HS-27A (cell line): ENCODE measurements at regions not wholly inside any gene's neighbourhood (a gene's known extent, or its start where the extent isn't known, plus 50 kb on each side); places are given as distances from the start of the nearest gene placed in this dataset.
A peak's percentile ranks its signal among the peaks of the same experiment; 100 is the strongest.
"Not testable (repeated sequence)": the region's sequence is repeated elsewhere in the genome, so short reads cannot be mapped to it uniquely, and the experiment has no call there.

Experiments used
- DNase-seq: peaks from one replicate; pipeline ENCODE4 v3.0.0-alpha.2; 2012; ENCODE audit warnings: low read depth, missing footprints

DNA sequence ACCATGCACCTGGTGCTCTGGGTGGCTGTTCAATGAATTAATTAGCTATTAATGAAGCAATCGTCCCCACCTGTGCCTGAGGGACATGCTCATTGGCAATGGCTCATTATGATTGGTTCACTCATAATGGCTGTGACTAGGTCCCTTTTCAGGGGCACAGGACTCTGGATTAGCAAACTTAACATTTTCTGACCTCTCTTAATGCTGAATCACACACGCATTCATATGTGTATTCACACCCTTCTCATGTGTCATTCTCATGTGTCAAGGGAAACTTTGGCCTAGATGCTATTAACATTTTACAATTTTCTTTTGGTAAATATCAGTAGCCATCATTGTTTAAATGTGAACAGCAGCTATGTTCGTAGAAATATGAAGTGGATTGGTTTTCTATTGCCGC lies 98.9 kb upstream of the PMAIP1 start:
- DNase-seq: no peak

DNA sequence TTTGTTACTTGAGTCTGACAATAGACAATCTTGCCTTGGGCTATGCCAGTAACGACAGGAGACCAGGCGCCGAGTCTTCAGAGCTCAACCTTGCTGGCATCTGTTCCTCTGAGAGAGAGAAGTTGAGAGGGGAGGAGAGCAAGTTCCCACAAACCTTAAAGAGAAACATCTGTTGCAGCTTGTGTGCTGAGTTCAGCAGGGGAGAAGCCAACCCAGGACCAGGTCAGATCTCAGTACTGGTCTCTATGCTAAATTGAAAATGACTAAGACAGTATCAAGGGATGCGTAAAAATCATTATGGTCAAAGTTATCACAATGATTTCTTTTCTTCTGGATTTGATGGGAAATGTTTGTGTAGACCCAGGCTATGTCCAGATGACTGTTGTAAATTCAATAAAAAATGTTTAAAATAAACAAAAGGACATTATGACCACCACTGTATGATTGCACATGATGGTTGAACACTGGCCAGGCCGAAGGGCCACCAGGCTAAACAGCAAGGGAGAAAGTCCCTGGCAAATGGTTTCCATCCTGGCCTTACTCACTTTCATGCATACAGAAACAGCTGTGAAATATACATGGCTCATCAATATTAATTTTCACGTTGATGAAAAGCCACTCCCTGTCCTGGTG lies 100.3 kb upstream of the PMAIP1 start:
- no peak for DNase-seq

DNA sequence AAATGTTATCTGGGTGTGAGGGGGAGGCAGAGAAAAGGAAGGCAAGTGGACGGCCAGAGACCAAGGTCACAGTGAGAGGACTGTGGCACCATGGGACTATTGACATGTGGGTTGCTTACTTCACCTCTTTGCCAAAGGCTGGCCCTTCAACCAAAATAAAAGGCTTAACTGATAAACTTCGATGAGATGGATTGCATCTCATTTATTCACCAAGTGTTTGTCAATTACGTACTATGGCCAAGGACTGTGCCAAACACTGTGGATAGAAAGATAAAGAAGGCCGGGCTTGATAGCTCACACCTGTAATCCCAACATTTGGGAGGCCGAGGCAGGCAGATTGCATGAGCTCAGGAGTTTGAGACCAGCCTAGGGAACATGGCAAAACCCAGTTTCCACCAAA lies 98.7 kb upstream of the CCBE1 start:
- no peak for DNase-seq

DNA sequence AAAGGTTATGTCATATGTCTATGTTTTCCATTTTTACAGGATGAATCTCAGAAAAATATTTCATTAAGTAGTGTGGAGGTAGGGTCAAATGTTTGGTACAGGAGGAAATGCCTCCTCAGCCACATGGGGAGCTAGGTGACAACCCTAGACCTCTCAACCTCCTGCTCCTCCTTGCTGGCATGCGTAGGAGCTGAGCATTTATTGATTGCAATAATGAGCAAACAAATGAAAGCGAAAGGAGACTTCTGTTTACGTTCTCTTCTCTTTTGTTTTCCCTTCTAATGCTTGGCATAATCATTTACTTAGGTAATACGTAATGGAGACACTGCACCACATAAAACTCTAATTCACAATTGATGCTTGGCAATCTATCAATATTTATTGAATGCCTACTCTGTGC lies 95.1 kb upstream of the CCBE1 start:
- no peak for DNase-seq

DNA sequence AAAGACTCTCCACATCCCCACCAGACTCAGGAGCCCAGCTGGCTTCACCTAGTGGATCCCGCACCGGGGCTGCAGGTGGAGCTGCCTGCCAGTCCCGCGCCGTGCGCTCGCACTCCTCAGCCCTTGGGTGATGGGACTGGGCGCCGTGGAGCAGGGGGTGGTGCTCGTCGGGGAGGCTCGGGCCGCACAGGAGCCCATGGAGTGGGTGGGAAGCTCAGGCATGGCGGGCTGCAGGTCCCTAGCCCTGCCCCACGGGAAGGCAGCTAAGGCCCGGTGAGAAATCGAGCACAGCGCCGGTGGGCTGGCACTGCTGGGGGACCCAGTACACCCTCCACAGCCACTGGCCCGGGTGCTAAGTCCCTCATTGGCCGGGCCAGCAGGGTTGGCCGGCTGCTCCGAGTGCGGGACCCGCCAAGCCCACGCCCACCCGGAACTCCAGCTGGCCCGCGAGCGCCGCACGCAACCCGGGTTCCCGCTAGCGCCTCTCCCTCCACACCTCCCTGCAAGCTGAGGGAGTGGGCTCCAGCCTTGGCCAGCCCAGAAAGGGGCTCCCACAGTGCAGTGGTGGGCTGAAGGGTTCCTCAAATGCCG lies 93.2 kb upstream of the CCBE1 start:
- DNase-seq: not testable (repeated sequence)

DNA sequence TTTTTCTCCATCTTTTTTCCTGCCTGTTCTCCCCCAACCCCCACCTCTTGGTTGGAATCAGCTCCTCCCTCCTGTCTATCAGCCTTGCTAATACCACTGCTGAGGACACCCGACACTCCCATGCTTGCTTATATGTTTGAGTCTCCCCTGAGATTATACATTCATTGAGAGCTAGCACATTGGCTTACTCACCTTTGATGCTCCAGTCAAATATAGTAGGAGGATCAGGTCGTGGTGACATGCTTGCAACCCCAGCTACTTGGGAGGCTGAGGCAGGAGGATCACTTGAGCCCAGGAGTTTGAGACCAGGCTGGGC lies 91.5 kb upstream of the CCBE1 start:
- DNase-seq: no peak

DNA sequence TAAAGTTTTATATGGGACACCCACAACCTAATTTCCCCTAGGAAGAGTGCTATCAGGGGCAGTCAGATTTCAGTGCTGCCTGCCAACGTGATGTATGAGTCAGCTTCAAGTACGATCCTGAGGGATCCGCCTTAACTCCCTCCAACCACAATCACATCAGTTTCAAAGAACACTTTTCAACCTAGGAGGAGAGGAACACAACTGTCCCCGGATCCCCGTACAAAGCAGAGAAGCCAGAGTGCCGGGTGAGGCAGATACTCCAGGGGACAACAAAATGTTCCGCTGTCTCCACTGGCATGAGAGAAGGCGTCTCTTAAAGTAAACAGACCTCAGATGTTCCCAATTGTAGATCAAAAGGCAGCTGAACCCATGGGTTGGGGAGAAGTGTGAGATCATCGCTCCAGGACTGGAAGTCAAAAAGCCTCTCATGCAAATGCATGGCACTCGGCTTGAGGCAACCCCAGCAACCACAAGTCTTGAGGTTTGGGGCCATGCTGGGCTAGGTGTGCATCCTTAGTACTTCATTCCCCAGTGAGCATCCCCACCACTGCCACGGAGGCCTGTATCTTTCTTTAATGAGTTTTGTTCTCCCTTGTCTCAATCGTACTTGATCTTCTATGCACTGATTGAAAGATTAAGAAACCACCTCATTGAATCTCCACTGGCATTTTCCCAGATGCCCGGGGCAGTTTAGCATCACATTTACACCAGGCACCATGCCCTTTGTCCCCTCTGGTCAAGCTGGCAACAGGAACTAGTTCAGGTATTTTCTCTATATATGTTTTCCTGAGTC lies 91.0 kb upstream of the CCBE1 start:
- peak; percentile 68 for DNase-seq

DNA sequence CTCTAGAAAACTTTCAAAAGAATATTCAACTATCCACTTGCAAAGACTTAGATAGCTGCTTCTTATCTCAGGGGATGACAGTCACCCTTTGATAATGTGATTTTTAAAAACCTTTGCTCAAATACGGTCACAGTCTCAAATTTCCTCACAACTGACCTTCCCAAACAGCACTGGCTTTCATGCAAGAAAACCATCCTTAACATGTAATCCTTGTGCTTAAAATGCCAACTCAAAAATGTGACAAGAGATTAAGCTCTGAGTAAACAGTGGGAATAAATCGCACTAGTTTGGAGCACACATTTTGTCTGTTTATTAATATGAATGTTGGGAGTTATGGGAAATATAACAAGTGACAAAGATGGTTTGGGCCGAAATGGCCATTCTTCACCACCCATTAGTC lies 87.5 kb upstream of the CCBE1 start:
- DNase-seq: no peak

DNA sequence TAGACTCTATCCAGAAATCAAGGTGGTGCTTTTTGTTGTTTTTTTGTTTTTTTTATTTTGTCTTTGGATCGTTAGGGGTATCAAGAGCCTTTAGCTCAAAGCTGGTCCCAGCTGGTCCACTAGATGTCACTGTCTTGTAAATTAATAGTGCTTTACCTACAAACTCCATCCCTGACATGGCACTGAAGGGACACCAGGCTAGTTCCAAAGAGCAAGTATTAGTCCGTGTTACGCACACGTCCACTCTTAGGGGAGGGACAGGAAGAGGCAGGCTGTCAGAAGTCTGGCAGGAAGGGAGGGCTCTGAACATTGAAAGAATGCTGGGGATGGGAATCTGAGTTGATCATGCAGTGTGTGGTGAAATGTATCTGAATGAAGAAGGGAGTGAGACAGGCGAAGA lies 85.9 kb upstream of the CCBE1 start:
- peak; percentile 59 for DNase-seq

DNA sequence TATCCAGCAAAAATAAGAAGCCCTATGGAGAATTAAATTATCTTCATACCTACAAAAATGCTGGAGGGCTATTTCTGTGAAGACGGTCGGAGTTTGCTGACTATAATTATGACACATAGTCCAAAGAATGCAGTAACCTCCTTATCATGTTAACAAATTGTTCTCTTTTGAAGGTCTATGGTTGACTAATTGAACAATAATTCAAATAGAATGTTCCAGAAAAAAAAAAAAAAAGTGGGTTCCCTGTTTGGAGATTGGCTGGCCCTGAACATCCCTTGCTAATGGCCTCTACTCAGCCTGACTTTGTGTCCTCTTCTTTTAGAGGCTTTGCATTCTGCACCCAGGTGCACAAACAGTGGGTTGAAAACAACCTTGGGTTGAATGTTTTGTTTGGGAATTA lies 82.8 kb upstream of the CCBE1 start:
- peak; percentile 59 for DNase-seq

DNA sequence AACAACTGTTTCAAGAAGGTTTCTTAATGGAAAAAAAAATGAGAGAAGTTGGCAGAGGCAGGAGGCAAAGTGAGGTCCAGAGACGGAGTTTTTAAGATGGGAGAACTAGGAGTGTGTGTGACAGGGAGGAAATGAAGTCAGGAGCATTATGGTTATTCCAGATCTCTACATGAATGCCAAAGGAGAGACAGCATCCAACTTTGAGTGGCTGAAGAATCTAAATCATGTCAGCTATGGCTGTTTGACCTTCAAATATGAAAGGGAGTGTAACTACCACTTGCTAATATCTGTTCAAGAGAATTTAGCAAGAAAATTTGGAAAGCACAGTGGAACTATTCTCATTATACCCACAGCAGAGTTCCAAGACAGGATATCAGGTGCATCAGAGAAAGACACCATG lies 81.2 kb upstream of the CCBE1 start:
- no peak for DNase-seq

DNA sequence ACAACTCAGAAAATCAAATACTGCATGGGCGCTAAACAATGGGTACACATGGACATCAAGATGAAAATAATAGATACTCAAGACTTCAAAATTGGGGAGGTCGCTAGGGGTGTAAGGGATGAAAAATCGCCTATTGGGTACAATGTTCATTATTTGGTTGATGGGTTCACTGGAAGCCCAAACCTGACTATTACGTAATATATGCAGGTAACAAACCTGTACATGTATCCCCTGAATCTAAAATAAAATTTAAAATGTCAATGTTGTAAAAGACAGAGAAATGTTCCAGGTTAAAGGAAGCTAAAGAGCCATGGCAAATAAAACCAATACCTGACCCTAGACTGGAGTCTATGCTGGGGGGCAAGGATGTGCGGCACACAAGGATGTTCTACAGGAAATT lies 80.4 kb upstream of the CCBE1 start:
- no peak for DNase-seq

DNA sequence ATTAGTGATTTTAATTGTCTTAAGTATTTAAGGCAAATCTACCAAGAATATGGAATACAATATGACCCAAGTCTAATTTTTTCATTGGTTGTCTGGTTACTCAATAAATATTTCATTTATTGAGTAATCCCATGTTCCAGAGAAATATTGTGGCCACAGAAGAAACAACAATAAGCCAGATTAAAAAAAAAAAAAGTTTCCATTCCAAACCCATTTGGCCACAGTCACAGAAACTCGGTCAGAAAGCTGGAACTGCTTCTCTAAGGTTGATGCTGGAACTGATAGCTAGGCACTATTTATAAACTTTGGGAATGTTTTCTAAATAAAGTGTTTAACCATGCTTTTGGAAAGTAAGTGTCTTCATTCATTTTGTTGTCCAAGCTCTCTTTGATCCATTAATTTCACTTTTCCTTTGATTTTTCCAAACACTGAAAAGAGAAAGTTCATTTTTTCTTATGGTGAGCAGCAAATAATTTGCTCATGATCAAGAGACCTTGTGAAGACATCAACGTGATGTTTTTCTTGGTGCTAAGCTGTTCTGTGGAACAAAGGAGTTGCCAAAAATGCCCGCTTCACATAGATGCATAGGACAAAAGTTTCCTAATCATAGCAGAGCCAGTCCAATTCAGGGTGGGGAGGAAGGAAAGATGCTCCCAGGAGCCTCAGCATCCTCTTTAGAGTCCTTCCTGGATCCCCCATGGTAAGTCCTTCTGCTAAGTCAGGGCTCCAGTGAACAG lies 72.1 kb upstream of the CCBE1 start:
- no peak for DNase-seq

DNA sequence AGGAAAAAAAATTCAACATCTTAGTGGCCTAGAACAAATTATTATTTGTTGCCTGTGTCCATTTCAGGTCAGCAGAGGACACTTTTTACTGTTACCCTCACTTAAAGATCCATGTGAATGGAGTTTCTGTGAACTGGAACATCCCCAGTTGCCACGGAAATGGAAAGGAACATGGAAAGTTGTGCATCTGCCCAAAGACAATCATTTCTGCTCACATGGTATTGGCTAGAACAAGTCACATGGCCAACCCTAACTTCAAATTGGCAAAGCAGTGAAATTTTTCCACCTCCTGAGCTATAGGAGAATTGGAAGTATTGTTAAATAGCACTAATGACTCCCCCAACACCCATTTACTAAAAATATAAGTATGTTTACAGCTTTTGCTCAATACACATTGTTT lies 71.2 kb upstream of the CCBE1 start:
- DNase-seq: no peak

DNA sequence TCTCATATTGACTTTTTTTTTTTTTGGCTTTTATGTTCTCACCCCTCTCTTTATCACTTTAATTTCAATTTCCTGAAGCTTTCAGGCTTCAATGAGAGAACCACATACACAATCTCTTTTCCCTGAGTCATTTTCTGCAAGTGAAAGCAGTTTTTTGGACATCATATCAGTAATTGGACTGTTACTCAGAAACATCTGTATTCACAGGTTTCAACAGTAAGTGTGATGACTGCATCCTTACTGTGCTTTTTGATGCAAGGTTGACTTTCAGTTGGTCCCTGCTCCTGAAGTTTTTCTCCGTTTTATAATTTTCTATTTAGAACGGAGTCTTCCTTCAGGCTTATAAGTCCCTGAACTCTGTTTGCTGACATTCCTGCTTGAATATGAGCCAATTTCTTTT lies 70.5 kb upstream of the CCBE1 start:
- DNase-seq: no peak

DNA sequence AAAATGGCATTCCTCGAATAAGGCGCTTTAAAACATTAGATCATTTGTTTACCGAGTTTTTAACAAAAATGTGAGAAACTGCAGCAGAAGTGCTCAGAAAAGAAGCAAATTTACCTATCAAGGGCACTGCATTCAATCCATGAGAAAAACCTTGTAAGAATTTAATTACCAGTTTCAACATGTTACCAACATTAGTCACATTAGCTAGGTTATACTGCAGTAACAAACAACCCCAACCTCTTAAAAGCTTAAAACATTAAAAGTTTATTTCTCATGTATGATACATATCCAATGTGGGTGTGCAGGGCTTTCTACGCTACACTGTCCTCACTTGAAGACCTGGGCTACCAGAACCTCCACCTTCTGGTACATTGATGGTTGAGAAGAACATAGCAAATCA lies 68.1 kb upstream of the CCBE1 start:
- no peak for DNase-seq

DNA sequence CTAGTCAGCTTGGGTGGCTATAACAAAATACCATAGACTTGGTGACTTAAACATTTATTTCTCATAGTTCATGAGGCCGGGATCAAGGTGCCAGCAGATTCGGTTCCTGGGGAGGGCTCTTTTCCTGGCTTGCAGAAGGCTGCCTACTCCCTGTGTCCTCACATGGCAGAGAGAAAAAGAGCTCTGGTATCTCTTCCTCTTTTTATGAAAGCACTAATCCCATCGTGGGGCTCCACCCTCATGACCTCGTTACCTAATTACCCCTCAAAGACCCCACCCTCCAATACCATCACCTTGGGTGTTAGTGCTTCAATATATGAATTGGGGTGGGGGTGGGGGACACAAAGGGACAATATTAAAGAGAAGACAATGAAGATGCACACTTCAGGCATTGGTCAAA lies 67.1 kb upstream of the CCBE1 start:
- DNase-seq: no peak

DNA sequence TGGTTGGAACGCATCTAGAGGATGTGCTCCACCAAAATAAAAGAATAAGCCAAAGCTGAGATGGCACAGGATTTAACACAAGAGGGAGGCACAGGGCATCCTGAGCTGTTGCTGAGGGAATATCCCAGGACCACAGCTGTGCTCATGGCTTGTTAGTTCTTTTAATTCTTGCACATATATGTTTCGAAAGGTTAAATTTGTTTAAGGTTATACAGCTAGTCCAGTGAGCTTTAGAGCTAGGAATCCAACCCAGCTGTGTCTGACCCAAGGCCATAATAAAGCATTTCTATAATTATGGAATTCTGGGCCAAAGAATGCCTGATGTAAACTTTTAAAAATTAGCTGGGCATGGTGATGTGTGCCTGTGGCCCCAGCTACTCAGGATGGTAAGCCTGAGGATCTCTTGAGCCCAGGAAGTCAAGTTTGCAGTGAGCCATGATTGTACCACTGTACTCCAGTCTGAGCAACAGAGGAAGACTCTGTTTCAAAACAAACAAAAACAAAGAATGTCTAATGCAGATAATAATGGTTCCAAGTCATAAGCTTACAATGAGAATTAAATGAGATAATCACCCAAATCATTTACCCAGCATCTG lies 66.4 kb upstream of the CCBE1 start:
- no peak for DNase-seq

DNA sequence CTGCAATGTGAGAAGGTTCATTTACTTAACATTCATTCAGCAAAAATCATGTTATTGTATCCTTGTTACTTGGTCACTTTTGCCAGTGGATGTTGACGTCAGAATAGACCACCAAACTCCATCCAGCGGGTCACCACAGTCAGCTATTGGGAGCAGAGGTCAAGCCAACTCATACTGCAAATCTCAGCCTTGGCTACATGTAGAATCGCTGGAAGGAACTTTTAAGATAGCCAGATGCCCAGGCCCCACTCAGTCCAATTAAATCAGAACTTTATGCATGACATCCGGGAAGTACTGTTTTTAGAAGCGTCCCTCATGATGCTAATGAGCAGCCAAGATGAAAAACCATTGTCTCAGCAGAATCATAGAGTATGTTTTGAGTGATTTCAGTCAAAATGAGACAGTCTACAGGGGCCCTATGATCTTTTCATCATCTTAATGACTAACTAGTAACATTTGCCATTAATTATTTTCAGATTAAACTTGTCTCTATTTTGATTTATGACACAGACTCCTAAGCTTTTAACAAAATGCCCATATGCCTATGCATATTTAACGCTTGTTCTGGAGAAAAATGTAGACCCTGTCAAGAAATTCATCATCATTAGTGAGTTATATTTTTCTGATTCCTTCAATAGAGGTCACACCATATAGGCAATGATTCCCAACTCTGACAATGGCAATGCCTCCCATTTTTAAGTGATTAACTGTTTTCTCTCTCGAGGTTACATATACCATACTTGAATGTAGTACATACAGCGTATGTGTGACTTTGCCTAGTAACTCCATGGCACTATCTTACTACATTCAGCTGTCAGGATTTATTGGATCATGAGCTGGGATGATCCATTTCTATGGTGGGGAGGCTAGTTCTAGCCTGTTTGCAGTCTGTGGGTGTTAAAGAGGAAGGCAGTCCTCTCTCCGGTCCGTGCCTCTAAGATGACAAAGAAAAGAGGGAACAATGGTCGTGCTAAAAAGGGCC lies 63.7 kb upstream of the CCBE1 start:
- DNase-seq: no peak

DNA sequence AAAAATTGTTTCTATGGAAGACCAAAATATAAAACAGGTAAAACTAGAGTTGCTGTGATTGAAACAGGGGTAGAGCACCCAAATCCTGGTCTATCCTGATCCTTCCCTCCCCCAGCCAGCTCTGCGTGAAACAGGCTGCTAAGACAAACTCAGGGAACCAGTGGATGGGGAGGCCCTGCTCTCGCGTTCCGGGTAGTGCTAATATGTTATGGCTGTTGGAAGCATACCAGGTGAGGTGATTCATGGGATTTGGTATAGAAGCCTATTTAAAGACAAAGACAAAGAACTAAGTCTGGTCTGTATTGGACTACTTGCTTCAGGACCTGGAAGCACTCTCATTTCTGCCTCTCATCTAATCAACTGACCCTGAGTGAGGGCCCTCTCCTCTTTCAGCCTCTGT lies 63.0 kb upstream of the CCBE1 start:
- no peak for DNase-seq

DNA sequence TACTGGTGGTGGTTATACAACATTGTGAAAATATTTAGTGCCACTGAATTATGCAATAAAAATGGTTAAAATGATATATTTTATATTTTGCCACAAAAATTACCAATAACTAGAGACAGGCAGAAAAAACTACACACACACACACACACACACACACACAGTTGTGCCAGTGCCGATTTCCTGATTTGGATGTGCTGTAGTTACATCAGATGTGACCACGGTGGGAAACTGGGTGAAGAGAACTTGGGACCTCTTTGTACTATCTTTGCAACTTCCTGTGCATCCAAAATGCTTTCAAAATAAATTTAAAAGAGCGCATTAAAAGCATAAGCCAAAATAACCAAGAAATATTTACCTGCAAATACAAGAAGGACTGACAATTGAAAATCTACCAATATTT lies 61.6 kb upstream of the CCBE1 start:
- no peak for DNase-seq

DNA sequence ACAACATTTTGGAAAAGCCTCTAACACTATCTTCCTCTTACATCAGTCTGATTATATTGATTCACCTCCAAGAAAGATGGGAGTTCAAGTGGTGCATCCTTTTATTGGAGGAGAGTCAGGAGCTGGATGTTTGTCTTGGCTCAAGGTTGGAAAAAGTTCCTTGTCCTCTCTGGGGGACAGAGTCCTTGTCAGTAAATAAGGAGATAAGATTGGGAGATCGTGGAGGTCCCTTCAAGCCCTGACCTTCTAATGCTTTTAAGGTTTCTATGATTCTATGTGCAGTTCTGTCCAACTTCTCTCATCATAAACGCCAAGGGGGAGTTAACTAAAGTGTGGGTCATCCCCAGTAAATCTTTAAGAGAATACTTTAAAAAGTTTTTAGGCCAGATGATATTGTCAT lies 60.9 kb upstream of the CCBE1 start:
- DNase-seq: no peak
